H1 (cell line): ENCODE measurements at regions not wholly inside any gene's neighbourhood (a gene's known extent, or its start where the extent isn't known, plus 50 kb on each side); places are given as distances from the start of the nearest gene placed in this dataset.

Source experiments
- ATF3 ChIP-seq: IDR thresholded peaks from 2 replicates; pipeline ENCODE4 v1.6.1; 2011; ENCODE audit warnings: low read depth, mild to moderate bottlenecking, low read length; ENCODE audit not compliant: insufficient read depth
- BACH1 ChIP-seq: IDR thresholded peaks from 2 replicates; pipeline ENCODE4 v1.6.1; 2012; ENCODE audit warnings: low read length, improper control_type of control experiment
- CBX5 ChIP-seq: fragments of 300-800, 300-1000 bp; sonication (generic); IDR thresholded peaks from 2 replicates; pipeline ENCODE4 v1.7.1; 2016; ENCODE audit warnings: antibody characterized with exemption, low read length, low read depth
- CHD1 ChIP-seq: IDR thresholded peaks from 2 replicates; pipeline ENCODE4 v1.6.1; 2012; ENCODE audit warnings: low read depth, low read length, improper control_type of control experiment
- CHD7 ChIP-seq: fragments of 300-600 bp; sonication (generic); IDR thresholded peaks from 2 replicates; pipeline ENCODE4 v1.7.1; 2012; ENCODE audit warnings: low read length, moderate library complexity, mild to moderate bottlenecking, inconsistent platforms; ENCODE audit not compliant: insufficient replicate concordance
- KDM4A ChIP-seq: IDR thresholded peaks from one replicate; pipeline ENCODE4 v1.7.1; 2012; ENCODE audit warnings: low read depth, mild to moderate bottlenecking, moderate library complexity, low read length, inconsistent platforms; ENCODE audit not compliant: severe bottlenecking
- MAX ChIP-seq: IDR thresholded peaks from 2 replicates; pipeline ENCODE4 v1.6.1; 2012; ENCODE audit warnings: inconsistent platforms
- POLR2AphosphoS5 ChIP-seq: IDR thresholded peaks from 2 replicates; pipeline ENCODE4 v1.6.1; 2011; ENCODE audit warnings: low read depth, low read length
- SIN3A ChIP-seq, 2 experiments: IDR thresholded peaks in 1 of 2; conservative IDR thresholded peaks in 1 of 2; 2 replicates each; pipeline ENCODE4 v1.6.1; 2011 to 2012; ENCODE audit warnings: low read length in 2 of 2, improper control_type of control experiment in 1 of 2, low read depth in 1 of 2, mild to moderate bottlenecking in 1 of 2
- TAF7 ChIP-seq: optimal IDR thresholded peaks from 2 replicates; pipeline ENCODE3; 2011; ENCODE audit warnings: low read depth, mild to moderate bottlenecking, inconsistent platforms, low read length, moderate library complexity, borderline replicate concordance

- TF ChIP-seq CHD7 (no peak), MAX (no peak), CHD1 (no peak), ATF3 (no peak), TAF7 (no peak), SIN3A (conservative IDR thresholded peaks at IDR 0.05 in 1 of 2, IDR thresholded peaks at IDR 0.05 in 1 of 2; ENCODE audit: low read depth in 1 of 2, low read length in 2 of 2) (no peak), BACH1 (no peak), KDM4A (no peak), POLR2AphosphoS5 (no peak), CBX5 (no peak)
These were observed 134.8 kb upstream of the LDB2 start (continued) for GRCh38 chr4:17033025-17033767.
